ENCODE measurements at regions not wholly inside any gene's neighbourhood (a gene's known extent, or its start where the extent isn't known, plus 50 kb on each side); places are given as distances from the start of the nearest gene placed in this dataset.

DNA sequence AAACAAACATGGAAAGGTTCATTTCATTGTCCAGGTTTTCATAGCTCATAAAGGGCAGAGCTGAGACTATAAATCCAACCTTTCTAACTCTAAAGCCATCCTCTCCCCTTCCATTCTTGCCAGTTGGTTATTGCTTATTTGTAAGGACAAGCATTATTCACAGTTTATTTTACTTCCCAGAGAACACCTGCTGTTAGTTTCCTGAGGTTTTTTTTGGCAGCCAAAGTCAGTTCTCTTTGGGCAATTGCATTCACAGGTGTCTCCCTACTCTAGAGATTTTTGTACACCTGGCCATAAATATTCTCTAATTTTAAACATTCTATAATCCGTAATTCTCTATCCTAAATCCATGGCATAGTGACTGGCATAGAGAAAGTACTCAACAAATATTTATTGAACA is 87.3 kb upstream of the SPHKAP start:
- Histone ChIP-seq H3K9me3 (replicated peaks) (no peaks in the 10 kb centered on the region), H3K4me1 (no peaks in the 10 kb centered on the region), H3K27ac (replicated peaks) (no peak overlapping the region), H3K36me3 (no peaks in the 10 kb centered on the region), H3K27me3 (ENCODE audit: low read depth) (no peaks in the 10 kb centered on the region), H3K4me3 (no peak overlapping the region)
- intact Hi-C loops (cut with micrococcal nuclease) = no loop called here
- DNase-seq = no peak
- TF ChIP-seq, protein P1, sequence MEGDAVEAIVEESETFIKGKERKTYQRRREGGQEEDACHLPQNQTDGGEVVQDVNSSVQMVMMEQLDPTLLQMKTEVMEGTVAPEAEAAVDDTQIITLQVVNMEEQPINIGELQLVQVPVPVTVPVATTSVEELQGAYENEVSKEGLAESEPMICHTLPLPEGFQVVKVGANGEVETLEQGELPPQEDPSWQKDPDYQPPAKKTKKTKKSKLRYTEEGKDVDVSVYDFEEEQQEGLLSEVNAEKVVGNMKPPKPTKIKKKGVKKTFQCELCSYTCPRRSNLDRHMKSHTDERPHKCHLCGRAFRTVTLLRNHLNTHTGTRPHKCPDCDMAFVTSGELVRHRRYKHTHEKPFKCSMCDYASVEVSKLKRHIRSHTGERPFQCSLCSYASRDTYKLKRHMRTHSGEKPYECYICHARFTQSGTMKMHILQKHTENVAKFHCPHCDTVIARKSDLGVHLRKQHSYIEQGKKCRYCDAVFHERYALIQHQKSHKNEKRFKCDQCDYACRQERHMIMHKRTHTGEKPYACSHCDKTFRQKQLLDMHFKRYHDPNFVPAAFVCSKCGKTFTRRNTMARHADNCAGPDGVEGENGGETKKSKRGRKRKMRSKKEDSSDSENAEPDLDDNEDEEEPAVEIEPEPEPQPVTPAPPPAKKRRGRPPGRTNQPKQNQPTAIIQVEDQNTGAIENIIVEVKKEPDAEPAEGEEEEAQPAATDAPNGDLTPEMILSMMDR (IDR thresholded peaks at IDR 0.05; ENCODE audit: borderline replicate concordance) = no peak

DNA sequence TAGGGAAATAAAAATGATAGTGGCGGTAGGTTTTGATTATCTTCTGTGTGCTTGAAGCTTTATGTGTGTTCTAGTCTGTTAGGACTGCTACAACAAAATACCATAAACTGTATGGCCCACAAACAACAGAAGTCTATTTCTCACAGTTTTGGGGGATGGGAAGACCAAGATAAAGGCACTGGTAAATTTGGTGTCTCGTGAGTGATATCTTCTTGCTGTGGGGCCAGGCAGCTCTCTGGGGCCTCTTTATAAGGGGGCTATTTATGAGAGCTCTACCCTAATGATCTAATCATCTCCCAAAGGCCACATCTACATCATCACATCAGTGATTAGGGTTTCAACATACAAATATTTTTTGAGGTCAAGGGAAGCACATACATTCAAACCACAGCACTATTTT is 86.8 kb upstream of the SPHKAP start:
- no peak overlapping the region for H3K4me3 ChIP-seq
- no peaks in the 10 kb centered on the region for H3K4me1 ChIP-seq
- intact Hi-C loops (cut with micrococcal nuclease) = no loop called here
- no peak overlapping the region for H3K27ac ChIP-seq (replicated peaks)
- H3K27me3 ChIP-seq (ENCODE audit: low read depth) = no peaks in the 10 kb centered on the region
- DNase-seq = no peak
- TF ChIP-seq, protein P1 (IDR thresholded peaks at IDR 0.05; ENCODE audit: borderline replicate concordance) = no peak
- no peaks in the 10 kb centered on the region for H3K9me3 ChIP-seq (replicated peaks)
- no peaks in the 10 kb centered on the region for H3K36me3 ChIP-seq

DNA sequence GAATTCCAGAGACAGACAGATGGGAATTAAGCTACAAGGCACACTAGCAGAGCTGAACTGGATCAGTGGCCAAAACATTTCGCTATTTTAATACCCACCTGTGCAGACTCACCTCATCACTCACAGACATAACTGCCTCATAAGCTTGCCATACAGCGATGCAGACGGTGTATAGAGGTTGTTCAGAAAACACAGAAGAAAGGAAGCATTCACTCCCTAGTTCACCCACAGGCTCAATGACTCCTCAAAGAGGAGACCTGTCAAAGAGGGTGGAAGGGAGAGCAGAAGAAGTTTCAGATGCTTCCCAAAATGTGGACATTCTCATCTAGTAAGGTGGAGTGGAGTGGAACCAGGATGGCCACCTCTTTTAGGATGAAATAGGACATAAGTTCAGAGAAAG is 81.7 kb upstream of the SPHKAP start:
- intact Hi-C loops (cut with micrococcal nuclease) = no loop called here
- Histone ChIP-seq H3K9me3 (replicated peaks) (no peaks in the 10 kb centered on the region), H3K4me1 (no peaks in the 10 kb centered on the region), H3K27ac (replicated peaks) (no peak overlapping the region), H3K27me3 (ENCODE audit: low read depth) (no peaks in the 10 kb centered on the region), H3K36me3 (no peaks in the 10 kb centered on the region), H3K4me3 (no peak overlapping the region)
- DNase-seq = no peak
- TF ChIP-seq, protein P1 (IDR thresholded peaks at IDR 0.05; ENCODE audit: borderline replicate concordance) = no peak

DNA sequence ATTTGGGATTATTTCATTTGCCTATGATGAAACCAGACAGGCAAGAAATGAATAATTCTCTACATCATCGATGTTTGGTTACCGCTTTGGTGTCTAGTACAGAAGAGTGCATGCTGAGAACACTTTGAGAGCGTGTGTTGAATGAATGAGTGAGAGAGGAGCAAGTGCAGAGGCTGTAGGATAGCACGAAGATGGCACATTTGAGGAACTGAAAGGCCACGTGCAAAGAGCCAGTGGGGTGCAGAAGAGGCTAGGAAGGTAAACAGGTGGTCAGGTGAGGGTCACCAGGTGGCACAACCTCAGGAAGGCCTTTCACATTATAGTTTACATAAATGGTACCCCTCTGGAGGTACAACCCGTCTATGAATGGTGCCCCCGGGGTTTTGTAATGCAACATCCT is 80.1 kb upstream of the SPHKAP start:
- Histone ChIP-seq H3K36me3 (no peaks in the 10 kb centered on the region), H3K4me1 (no peaks in the 10 kb centered on the region), H3K27me3 (ENCODE audit: low read depth) (no peaks in the 10 kb centered on the region), H3K4me3 (no peak overlapping the region), H3K27ac (replicated peaks) (no peak overlapping the region), H3K9me3 (replicated peaks) (no peaks in the 10 kb centered on the region)
- intact Hi-C loops (cut with micrococcal nuclease) = no loop called here
- TF ChIP-seq, protein P1 (IDR thresholded peaks at IDR 0.05; ENCODE audit: borderline replicate concordance) = no peak
- no peak for DNase-seq

DNA sequence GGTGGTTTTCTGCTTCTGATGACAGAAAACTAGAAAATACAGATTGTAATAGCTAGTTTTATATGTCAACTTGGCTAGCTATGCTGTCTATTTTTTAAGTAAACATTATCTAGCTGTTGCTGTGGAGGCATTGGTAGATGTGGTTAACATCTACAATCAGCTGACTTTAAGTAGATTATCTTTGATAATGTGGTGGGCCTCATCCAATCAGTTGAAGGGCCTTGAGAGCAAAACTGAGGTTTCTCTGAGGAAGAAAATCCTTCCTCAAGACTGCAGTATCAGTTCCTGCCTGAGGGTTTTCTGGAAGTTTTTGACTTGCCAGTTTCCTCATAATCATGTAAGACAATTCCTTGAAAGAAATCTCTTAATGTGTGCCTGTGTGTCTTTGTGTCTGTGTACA is 75.9 kb upstream of the SPHKAP start:
- Histone ChIP-seq H3K4me1 (no peaks in the 10 kb centered on the region), H3K27me3 (ENCODE audit: low read depth) (no peaks in the 10 kb centered on the region), H3K9me3 (replicated peaks) (no peaks in the 10 kb centered on the region), H3K27ac (replicated peaks) (no peak overlapping the region), H3K4me3 (no peak overlapping the region), H3K36me3 (no peaks in the 10 kb centered on the region)
- no peak for DNase-seq
- intact Hi-C loops (cut with micrococcal nuclease) = no loop called here
- TF ChIP-seq, protein P1 (IDR thresholded peaks at IDR 0.05; ENCODE audit: borderline replicate concordance) = no peak

DNA sequence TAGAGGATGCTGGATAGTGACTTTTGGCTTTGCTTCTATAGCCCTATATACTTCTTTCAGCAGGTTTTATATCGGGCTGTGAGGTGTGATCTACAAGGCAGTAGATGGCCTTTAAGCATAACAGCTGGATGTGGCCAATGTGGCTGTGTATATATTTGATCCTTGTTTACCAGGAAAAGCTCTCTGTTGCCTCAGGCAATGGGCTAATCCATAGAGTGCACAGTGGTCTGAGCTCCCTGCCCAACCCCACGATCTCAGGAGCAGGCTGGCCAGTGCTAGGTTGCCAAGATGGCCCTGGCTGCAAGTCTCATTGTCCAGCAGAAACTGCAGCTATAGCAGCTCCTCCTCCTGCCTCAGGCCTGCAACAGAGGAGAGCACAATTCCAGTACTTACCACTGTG is 72.3 kb upstream of the SPHKAP start:
- Histone ChIP-seq H3K9me3 (replicated peaks) (no peaks in the 10 kb centered on the region), H3K4me3 (no peak overlapping the region), H3K36me3 (no peaks in the 10 kb centered on the region), H3K27ac (replicated peaks) (no peak overlapping the region), H3K4me1 (no peaks in the 10 kb centered on the region), H3K27me3 (ENCODE audit: low read depth) (no peaks in the 10 kb centered on the region)
- no peak for DNase-seq
- TF ChIP-seq, protein P1 (IDR thresholded peaks at IDR 0.05; ENCODE audit: borderline replicate concordance) = no peak
- intact Hi-C loops (cut with micrococcal nuclease) = no loop called here

Data from left ventricle myocardium inferior (tissue), 1 donor.